ENCODE measurements at regions not wholly inside any gene's neighbourhood (a gene's known extent, or its start where the extent isn't known, plus 50 kb on each side); places are given as distances from the start of the nearest gene placed in this dataset.

GRCh38 chr5:24385070-24385469 is 259.7 kb downstream of the CDH10 start:
- DNase-seq = no peak

- no peak for DNase-seq
Measured at GRCh38 chr5:24385617-24386016, 259.2 kb downstream of the CDH10 start.

- DNase-seq = no peak
Measured at GRCh38 chr5:24388448-24388847, 256.3 kb downstream of the CDH10 start.

GRCh38 chr5:24389968-24390367 is 254.8 kb downstream of the CDH10 start:
- DNase-seq = no peak

GRCh38 chr5:24391816-24392215 is 253.0 kb downstream of the CDH10 start:
- DNase-seq = no peak

- DNase-seq = no peak
Measured at GRCh38 chr5:24397601-24398000, 247.2 kb downstream of the CDH10 start.

- peak; percentile 78 for DNase-seq
Measured at GRCh38 chr5:24401773-24402172, 243.0 kb downstream of the CDH10 start.

GRCh38 chr5:24407466-24407865 is 237.3 kb downstream of the CDH10 start:
- no peak for DNase-seq

GRCh38 chr5:24428345-24428744 is 216.4 kb downstream of the CDH10 start:
- no peak for DNase-seq

GRCh38 chr5:24433555-24433954 is 211.2 kb downstream of the CDH10 start:
- no peak for DNase-seq

Data from OCI-M1 (cell line).